Heart left ventricle (tissue), 16 donors: ENCODE measurements at regions not wholly inside any gene's neighbourhood (a gene's known extent, or its start where the extent isn't known, plus 50 kb on each side); places are given as distances from the start of the nearest gene placed in this dataset.

Experiments
- ATAC-seq, 4 donors: fragments of 200-7000 bp; cut with Tn5 transposase; one replicate each; pipeline ENCODE4 v1.9.1; 2020 to 2022; ENCODE audit warnings: moderate library complexity in 4 of 4, mild to moderate bottlenecking in 3 of 4, moderate number of reproducible peaks in 1 of 4
- DNase-seq, 5 donors: peaks; one replicate each; pipeline ENCODE4 v3.0.0-alpha.2; 2020
- H3K27ac ChIP-seq, 12 donors: fragments of 200-600 bp; sonication (generic) in 4 of 12; one replicate each; pipeline versions ENCODE4 v1.5.0 to v1.8.0; 2016 to 2022; ENCODE audit warnings: mild to moderate bottlenecking in 2 of 12
- H3K27me3 ChIP-seq, 9 donors: fragments of 200-600 bp; sonication (generic) in 2 of 9; one replicate each; pipeline versions ENCODE4 v1.5.1 to v1.8.0; 2016 to 2022; ENCODE audit warnings: mild to moderate bottlenecking in 3 of 9
- H3K36me3 ChIP-seq, 9 donors: fragments of 200-600 bp; sonication (generic) in 2 of 9; one replicate each; pipeline versions ENCODE4 v1.5.0 to v1.8.0; 2018 to 2022; ENCODE audit warnings: mild to moderate bottlenecking in 2 of 9
- H3K4me1 ChIP-seq, 12 donors: fragments of 200-600 bp; sonication (generic) in 4 of 12; one replicate each; pipeline versions ENCODE4 v1.5.0 to v1.8.0; 2016 to 2022; ENCODE audit warnings: mild to moderate bottlenecking in 3 of 12
- H3K4me3 ChIP-seq, 12 donors: fragments of 200-600 bp; sonication (generic) in 4 of 12; one replicate each; pipeline versions ENCODE4 v1.5.0 to v1.8.0; 2017 to 2022; ENCODE audit warnings: mild to moderate bottlenecking in 9 of 12, moderate library complexity in 4 of 12
- H3K9me3 ChIP-seq, 12 donors: fragments of 200-600 bp; sonication (generic) in 4 of 12; one replicate each; pipeline versions ENCODE4 v1.5.0 to v1.8.0; 2016 to 2022; ENCODE audit warnings: mild to moderate bottlenecking in 1 of 12
- POLR2A ChIP-seq, 2 donors: fragments of 450-650 bp; IDR thresholded peaks; one replicate each; pipeline ENCODE4 v1.6.1; 2017; ENCODE audit warnings: antibody characterized with exemption in 2 of 2, mild to moderate bottlenecking in 2 of 2, moderate library complexity in 2 of 2
- WGBS, 4 donors: extraction: QIAGEN DNeasy Blood & Tissue Kit in 2 of 4; methylation state at CpG; one replicate each; pipeline versions ENCODE4 v1.1.5 to v1.1.7; 2013 to 2018; 5-methylcytosine and 5-hydroxymethylcytosine counted together
- intact Hi-C, 10 donors: fragments of 100-400 bp; cut with DNase I; formaldehyde crosslinking; loops; one replicate each; pipeline versions ENCODE4 v1.11.1 to v1.14.2; 2022
- TF ChIP-seq, protein P1 (sequence below), 12 donors: fragments of 200-600 bp; sonication (generic) in 4 of 12; IDR thresholded peaks; one replicate each; pipeline versions ENCODE4 v1.5.0 to v1.8.0; 2018 to 2022; ENCODE audit warnings: antibody characterized with exemption in 12 of 12, mild to moderate bottlenecking in 5 of 12
- donor health status: ischemic (EF 13 %, LVEDD 7.1; RV severe dilation, severe dysfunction).
- donor health status: healthy with polysubstance abuse.
- donor health status: DM: no; HTN: yes; CAD: no.
- donor health status: DM: no; HTN: no; CAD: no.
- donor health status: ischemic (EF 25% LVEDD 6.9; RV normal size, moderate dysfunction).
- donor health status: ischemic (EF 25% LVEDD 5.7; RV mildly dilated, moderate dysfunction).
- donor health status: healthy.
- donor health status: DM: yes; HTN: yes; CAD: no.
- donor health status: ischemic (EF 35%, LVEDD 5.7; RV mildly dilated, moderate dysfunction).
- donor health status: nonischemic (EF 11% LVEDD 7.7; RV severe dilation, severe dysfunction).
- donor health status: DM: yes; HTN: yes; CAD: no.
- donor health status: PGD.
- donor health status: ischemic (EF 29% LVEDD 5.4; RV normal size, mild dysfunction).
- donor health status: nonischemic (EF 23%, LVEDD 6.1; RV moderate dilation, normal function).

DNA sequence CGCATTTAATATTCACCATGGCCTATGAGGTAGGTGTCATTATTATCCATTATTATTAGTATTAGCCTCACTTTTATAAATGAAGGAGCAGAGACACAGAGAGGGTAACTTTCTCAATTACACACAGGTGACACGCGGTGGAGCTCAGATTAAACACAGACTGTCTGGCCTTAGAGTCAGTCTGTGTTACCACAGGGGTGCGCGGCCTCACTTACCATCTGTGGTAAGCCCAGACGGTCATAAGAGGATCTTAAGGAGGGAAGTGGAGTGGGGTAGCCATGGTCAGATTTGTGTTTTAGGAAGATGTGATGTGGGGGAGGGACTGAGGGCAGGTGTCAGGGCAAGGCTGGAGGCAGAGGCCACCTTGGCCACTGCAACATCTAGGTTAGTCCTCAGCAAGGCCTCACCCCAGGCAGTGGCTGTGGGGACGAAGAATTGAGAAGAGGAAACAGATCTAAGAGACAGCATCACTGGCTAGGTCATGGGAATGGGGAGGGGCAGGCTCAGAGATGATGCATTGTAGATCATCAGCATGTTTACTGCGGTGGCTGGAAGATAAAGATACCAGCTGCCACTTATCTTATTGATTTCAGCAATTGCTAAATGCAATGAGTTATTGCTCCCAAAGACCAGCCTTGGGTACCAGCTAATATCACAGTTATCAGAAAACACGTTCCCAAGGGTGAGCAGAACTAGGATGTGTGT lies 67.1 kb downstream of the SERPINA3 start:
- no peak for TF ChIP-seq POLR2A (IDR thresholded peaks at IDR 0.05)
- TF ChIP-seq, protein P1, sequence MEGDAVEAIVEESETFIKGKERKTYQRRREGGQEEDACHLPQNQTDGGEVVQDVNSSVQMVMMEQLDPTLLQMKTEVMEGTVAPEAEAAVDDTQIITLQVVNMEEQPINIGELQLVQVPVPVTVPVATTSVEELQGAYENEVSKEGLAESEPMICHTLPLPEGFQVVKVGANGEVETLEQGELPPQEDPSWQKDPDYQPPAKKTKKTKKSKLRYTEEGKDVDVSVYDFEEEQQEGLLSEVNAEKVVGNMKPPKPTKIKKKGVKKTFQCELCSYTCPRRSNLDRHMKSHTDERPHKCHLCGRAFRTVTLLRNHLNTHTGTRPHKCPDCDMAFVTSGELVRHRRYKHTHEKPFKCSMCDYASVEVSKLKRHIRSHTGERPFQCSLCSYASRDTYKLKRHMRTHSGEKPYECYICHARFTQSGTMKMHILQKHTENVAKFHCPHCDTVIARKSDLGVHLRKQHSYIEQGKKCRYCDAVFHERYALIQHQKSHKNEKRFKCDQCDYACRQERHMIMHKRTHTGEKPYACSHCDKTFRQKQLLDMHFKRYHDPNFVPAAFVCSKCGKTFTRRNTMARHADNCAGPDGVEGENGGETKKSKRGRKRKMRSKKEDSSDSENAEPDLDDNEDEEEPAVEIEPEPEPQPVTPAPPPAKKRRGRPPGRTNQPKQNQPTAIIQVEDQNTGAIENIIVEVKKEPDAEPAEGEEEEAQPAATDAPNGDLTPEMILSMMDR (IDR thresholded peaks at IDR 0.05): no peak
- 56 to 84% (median 75%) methylated on average over 9 of the region's 9 CpGs for WGBS, 4 donors

DNA sequence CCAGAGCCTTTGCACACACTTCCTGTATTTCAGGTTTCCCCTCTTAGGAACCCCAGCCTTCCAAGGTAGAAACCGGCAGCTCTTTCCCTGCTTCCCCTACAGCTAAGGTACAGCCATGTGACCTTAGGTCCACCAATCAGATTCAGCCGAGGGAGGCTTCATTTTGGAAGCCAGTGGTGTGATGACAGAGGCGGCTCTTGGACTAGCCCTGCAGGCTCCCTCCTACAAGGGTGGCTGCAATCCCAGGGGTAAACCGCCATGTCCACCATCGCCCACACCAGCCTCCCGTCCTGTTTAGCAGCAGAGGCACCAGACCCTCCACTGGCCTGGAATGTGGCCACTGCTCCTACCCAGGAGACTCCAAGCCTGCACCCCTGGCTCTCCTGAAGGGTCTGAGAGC lies 65.6 kb downstream of the SERPINA3 start:
- ATAC-seq (no peak), DNase-seq (no peak)
- H3K27ac ChIP-seq: no peak overlapping the region
- WGBS, 4 donors: 65 to 84% (median 79%) methylated on average over 6 of the region's 6 CpGs
- no peak overlapping the region for H3K4me3 ChIP-seq
- TF ChIP-seq, protein P1 (IDR thresholded peaks at IDR 0.05): no peak
- no peak for TF ChIP-seq POLR2A (IDR thresholded peaks at IDR 0.05)
- H3K4me1 ChIP-seq: no peaks in the 10 kb centered on the region
- no peaks in the 10 kb centered on the region for H3K9me3 ChIP-seq
- peaks cover 0 to 61% (median 2%) of the 10 kb centered on the region in 9 donors for H3K27me3 ChIP-seq
- intact Hi-C loops: no loop called here
- no peaks in the 10 kb centered on the region for H3K36me3 ChIP-seq

More for the DNA sequence above, 67.1 kb downstream of the SERPINA3 start:
- intact Hi-C loops: no loop called here
- no peaks in the 10 kb centered on the region for H3K36me3 ChIP-seq
- ATAC-seq (no peak), DNase-seq (no peak)
- no peak overlapping the region for H3K27ac ChIP-seq
- no peaks in the 10 kb centered on the region for H3K4me1 ChIP-seq
- H3K27me3 ChIP-seq: peaks cover 0 to 50% (median 2%) of the 10 kb centered on the region in 9 donors
- H3K4me3 ChIP-seq: no peak overlapping the region
- no peaks in the 10 kb centered on the region for H3K9me3 ChIP-seq

DNA sequence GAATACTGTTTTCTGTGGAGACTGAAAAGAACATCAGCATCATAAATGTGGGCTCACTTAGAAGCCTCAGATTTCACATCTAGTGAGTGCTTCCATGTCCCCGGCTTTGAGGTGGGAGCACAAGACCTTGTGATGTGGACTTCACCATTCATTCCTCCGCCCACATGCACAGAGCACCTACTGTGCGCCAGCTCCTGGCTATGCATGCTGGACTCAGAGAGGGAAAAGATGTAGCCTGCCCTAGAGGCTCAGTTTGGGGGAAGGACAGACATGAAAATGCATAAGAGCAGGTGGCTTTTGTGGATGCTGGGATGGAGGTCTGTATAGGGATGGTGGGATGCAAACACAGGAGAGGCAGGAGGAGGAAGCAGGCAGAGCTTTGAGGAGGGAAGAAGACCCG lies 65.0 kb downstream of the SERPINA3 start:
- intact Hi-C loops: no loop called here
- TF ChIP-seq, protein P1 (IDR thresholded peaks at IDR 0.05): no peak
- TF ChIP-seq POLR2A (IDR thresholded peaks at IDR 0.05): no peak
- DNase-seq: no peak
- no peaks in the 10 kb centered on the region for H3K4me1 ChIP-seq
- H3K9me3 ChIP-seq: no peaks in the 10 kb centered on the region
- H3K27me3 ChIP-seq: peaks cover 0 to 60% (median 2%) of the 10 kb centered on the region in 9 donors
- H3K27ac ChIP-seq: no peak overlapping the region
- 62 to 86% (median 74%) methylated on average over 4 of the region's 4 CpGs for WGBS, 4 donors
- H3K4me3 ChIP-seq: no peak overlapping the region
- no peak for ATAC-seq
- H3K36me3 ChIP-seq: no peaks in the 10 kb centered on the region

DNA sequence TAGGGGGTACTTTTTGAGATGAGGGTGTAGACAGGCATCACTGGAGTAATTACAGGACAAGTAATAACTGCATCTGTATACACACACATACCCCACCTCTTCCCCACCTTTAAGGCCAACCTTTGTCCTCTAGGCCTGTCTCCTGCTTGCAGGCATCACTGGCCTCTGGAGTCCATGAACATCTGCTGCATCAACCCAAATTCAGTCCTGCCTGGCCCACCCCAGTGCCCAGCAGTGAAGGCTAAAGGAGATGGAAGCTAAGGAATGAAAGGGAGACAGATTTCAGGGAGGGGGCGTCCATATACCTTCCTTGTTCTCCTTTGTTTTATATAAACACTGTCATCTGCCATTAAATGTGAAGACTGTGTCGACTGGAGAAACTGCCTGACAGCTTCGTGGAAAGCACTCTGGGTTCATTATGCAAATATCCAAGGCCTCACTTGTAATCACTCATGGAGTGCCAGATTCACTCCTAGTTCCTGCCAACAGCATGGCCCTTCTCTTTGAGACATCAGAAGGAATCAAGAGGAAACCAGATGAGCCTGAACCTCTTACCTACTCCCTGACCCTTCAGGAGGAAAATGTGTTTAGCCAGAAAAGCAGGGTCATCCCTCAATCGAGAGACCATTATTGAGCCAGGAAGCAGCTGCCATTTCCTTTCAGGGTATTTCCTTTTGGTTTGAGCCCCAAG lies 64.4 kb downstream of the SERPINA3 start:
- H3K36me3 ChIP-seq: no peaks in the 10 kb centered on the region
- TF ChIP-seq, protein P1 (IDR thresholded peaks at IDR 0.05): no peak
- TF ChIP-seq POLR2A (IDR thresholded peaks at IDR 0.05): no peak
- H3K27me3 ChIP-seq: peaks cover 0 to 54% (median 0%) of the 10 kb centered on the region in 9 donors
- H3K4me1 ChIP-seq: no peaks in the 10 kb centered on the region
- H3K9me3 ChIP-seq: no peaks in the 10 kb centered on the region
- no peak overlapping the region for H3K4me3 ChIP-seq
- ATAC-seq (no peak), DNase-seq (no peak)
- intact Hi-C loops: no loop called here
- no peak overlapping the region for H3K27ac ChIP-seq
- WGBS, 4 donors: 46 to 61% (median 51%) methylated on average over 4 of the region's 4 CpGs
